ENCODE measurements at regions not wholly inside any gene's neighbourhood (a gene's known extent, or its start where the extent isn't known, plus 50 kb on each side); places are given as distances from the start of the nearest gene placed in this dataset.

GRCh38 chr18:42412281-42412680 lies 457.2 kb downstream of the PIK3C3 start:
- no peak for TF ChIP-seq CTCF (conservative IDR thresholded peaks at IDR 0.05)
- no peak for TF ChIP-seq ZFX (IDR thresholded peaks at IDR 0.05)

All from C4-2B (cell line).